DOHH2 (cell line): ENCODE measurements at regions not wholly inside any gene's neighbourhood (a gene's known extent, or its start where the extent isn't known, plus 50 kb on each side); places are given as distances from the start of the nearest gene placed in this dataset.

Experiments used
- H3F3A ChIP-seq: fragments of 200-600 bp; sonication (generic), shearing (Covaris generic); 2 replicates; pipeline ENCODE4 v1.6.0; 2016; ENCODE audit warnings: antibody characterized with exemption, mild to moderate bottlenecking; ENCODE audit not compliant: control insufficient read depth, insufficient read depth
- H3K27ac ChIP-seq: fragments of 200-600 bp; sonication (generic); 2 replicates; pipeline ENCODE4 v1.5.1; 2014; ENCODE audit warnings: low read depth, mild to moderate bottlenecking, low read length, moderate library complexity
- H3K27me3 ChIP-seq: fragments of 200-600 bp; sonication (generic); 2 replicates; pipeline ENCODE4 v1.6.1; 2014; ENCODE audit warnings: mild to moderate bottlenecking, low read length, mixed read lengths; ENCODE audit not compliant: control insufficient read depth
- H3K36me3 ChIP-seq: fragments of 200-600 bp; sonication (generic); 2 replicates; pipeline ENCODE4 v1.6.1; 2014; ENCODE audit warnings: mild to moderate bottlenecking, low read length, moderate library complexity, mixed read lengths; ENCODE audit not compliant: control insufficient read depth
- H3K4me1 ChIP-seq: fragments of 200-600 bp; sonication (generic); 2 replicates; pipeline ENCODE4 v1.6.1; 2014; ENCODE audit warnings: mild to moderate bottlenecking, low read length, mixed read lengths; ENCODE audit not compliant: control insufficient read depth
- H3K4me2 ChIP-seq: fragments of 200-600 bp; sonication (generic); 2 replicates; pipeline ENCODE4 v1.6.0; 2014; ENCODE audit warnings: mild to moderate bottlenecking, low read length, moderate library complexity
- H3K4me3 ChIP-seq: fragments of 200-600 bp; sonication (generic); 2 replicates; pipeline ENCODE4 v1.5.1; 2014; ENCODE audit warnings: mild to moderate bottlenecking, low read length, mixed read lengths
- H3K79me2 ChIP-seq: fragments of 200-600 bp; sonication (generic); 2 replicates; pipeline ENCODE4 v1.6.1; 2014; ENCODE audit warnings: mild to moderate bottlenecking, low read length, mixed read lengths; ENCODE audit not compliant: control insufficient read depth
- H3K9me2 ChIP-seq: fragments of 200-600 bp; sonication (generic); replicated peaks from 2 replicates; pipeline ENCODE4 v1.6.1; 2014; ENCODE audit warnings: mild to moderate bottlenecking, low read length, mixed read lengths; ENCODE audit not compliant: control insufficient read depth
- H3K9me3 ChIP-seq: fragments of 200-600 bp; sonication (generic); 2 replicates; pipeline ENCODE4 v1.6.1; 2014; ENCODE audit warnings: antibody characterized with exemption, low read length, mixed read lengths; ENCODE audit not compliant: control insufficient read depth, insufficient read depth
- H4K20me1 ChIP-seq: fragments of 200-600 bp; sonication (generic); 2 replicates; pipeline ENCODE4 v1.6.0; 2014; ENCODE audit warnings: low read depth, mild to moderate bottlenecking, antibody characterized with exemption, low read length, moderate library complexity; ENCODE audit not compliant: control insufficient read depth, insufficient read depth
- EZH2phosphoT487 ChIP-seq: fragments of 200-600 bp; sonication (generic); IDR thresholded peaks from 2 replicates; pipeline ENCODE4 v1.6.1; 2017; ENCODE audit warnings: borderline replicate concordance, mild to moderate bottlenecking, antibody characterized with exemption, low read length, moderate library complexity, mixed read lengths
- TF ChIP-seq, protein P1 (sequence below): fragments of 200-600 bp; sonication (generic); IDR thresholded peaks from one replicate; pipeline ENCODE4 v1.5.1; 2014; ENCODE audit warnings: antibody characterized with exemption, mild to moderate bottlenecking, low read depth, low read length; ENCODE audit not compliant: poor library complexity, severe bottlenecking

DNA sequence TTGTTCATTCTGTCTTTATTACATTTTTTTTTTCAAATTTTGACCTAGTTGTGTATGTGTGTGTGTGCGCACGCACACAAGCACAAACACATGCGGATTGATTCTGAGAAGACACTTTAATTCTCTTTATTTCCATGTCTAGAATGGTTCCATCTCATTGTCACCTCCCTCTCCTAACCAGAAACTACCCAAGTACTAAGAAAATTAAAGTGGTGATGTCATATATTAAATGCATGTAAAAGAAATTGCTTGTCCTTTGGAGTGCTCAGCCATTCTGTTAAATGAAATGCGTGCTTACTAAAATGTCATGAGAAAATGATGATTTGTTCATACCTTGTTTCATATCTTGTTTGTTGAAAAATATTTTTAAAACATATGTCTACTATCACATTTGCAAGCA lies 1297.0 kb upstream of the TENM3 start:
- no peaks in the 10 kb centered on the region for H4K20me1 ChIP-seq
- no peak overlapping the region for H3K27ac ChIP-seq
- H3K36me3 ChIP-seq, result no peaks in the 10 kb centered on the region
- H3K9me2 ChIP-seq, result no peaks in the 10 kb centered on the region
- no peaks in the 10 kb centered on the region for H3K79me2 ChIP-seq
- no peaks in the 10 kb centered on the region for H3K9me3 ChIP-seq
- no peaks in the 10 kb centered on the region for H3K4me1 ChIP-seq
- H3K4me2 ChIP-seq, result no peak overlapping the region
- no peak overlapping the region for H3K4me3 ChIP-seq
- no peaks in the 10 kb centered on the region for H3F3A ChIP-seq
- no peak for TF ChIP-seq EZH2phosphoT487
- TF ChIP-seq, protein P1, sequence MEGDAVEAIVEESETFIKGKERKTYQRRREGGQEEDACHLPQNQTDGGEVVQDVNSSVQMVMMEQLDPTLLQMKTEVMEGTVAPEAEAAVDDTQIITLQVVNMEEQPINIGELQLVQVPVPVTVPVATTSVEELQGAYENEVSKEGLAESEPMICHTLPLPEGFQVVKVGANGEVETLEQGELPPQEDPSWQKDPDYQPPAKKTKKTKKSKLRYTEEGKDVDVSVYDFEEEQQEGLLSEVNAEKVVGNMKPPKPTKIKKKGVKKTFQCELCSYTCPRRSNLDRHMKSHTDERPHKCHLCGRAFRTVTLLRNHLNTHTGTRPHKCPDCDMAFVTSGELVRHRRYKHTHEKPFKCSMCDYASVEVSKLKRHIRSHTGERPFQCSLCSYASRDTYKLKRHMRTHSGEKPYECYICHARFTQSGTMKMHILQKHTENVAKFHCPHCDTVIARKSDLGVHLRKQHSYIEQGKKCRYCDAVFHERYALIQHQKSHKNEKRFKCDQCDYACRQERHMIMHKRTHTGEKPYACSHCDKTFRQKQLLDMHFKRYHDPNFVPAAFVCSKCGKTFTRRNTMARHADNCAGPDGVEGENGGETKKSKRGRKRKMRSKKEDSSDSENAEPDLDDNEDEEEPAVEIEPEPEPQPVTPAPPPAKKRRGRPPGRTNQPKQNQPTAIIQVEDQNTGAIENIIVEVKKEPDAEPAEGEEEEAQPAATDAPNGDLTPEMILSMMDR, result no peak
- H3K27me3 ChIP-seq, result no peaks in the 10 kb centered on the region

DNA sequence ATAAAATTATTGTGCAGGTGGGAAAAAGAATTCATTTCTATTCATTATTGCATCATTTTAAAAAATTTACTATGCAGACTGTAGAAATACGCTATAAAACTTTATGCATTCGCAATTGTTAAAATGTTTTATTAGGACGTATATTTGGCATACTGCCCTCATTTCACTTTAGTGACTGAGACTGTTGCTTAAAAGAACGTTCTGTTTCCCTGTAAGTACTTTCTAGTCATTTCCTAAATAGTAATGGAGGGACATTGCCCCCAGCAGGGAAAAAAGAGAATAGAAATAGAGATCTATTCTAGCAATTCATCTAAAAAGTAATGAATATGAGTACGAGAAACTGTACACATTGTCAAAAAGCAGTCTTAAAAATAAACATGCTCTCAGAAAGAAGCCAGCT lies 1295.8 kb upstream of the TENM3 start:
- Histone ChIP-seq H3K9me2 (no peaks in the 10 kb centered on the region), H3K36me3 (no peaks in the 10 kb centered on the region), H3K4me2 (no peak overlapping the region), H3K27ac (no peak overlapping the region), H3K79me2 (no peaks in the 10 kb centered on the region), H3F3A (no peaks in the 10 kb centered on the region), H3K27me3 (no peaks in the 10 kb centered on the region), H3K9me3 (no peaks in the 10 kb centered on the region), H4K20me1 (no peaks in the 10 kb centered on the region), H3K4me1 (no peaks in the 10 kb centered on the region), H3K4me3 (no peak overlapping the region)
- no peak for TF ChIP-seq EZH2phosphoT487
- TF ChIP-seq, protein P1, result no peak

DNA sequence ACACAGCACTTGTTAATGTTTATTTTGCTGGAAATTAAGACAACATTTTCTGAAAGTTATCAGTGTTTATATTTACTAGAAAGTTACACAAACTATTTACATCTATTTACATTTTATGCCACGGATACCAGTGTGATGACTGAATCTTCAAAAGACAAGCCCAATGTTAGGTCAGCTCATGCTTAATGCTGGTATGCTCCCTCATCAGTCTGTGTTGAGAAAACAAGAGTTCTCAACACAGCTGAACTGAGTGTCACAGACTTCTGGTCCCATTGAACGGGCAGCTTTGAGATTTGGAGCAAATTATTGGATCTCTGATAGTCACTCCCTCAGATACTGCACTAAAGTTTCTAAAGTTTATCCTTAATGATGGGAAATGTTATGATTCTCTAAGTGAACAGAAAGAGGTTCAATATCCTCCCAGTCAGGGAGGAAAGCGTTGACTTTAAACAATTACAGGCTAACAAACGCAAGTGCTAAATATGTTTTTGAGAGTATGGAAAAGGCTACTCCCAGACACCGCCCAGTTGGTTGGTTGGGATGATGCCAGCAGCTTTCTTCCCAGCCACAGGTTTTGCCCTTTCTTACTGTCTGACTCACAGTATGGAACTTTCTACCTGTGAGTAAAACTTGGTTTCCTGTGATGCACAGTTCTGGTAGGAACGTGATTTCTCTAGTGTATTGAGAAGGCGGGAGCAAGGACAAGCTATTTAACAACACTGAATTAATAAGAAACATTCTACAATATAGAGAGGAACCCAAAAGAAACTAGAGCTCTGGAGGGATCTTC lies 1293.6 kb upstream of the TENM3 start:
- H3K9me2 ChIP-seq, result no peaks in the 10 kb centered on the region

More for the DNA sequence above, 1293.6 kb upstream of the TENM3 start:
- Histone ChIP-seq H3F3A (no peaks in the 10 kb centered on the region), H3K4me3 (no peak overlapping the region), H3K9me3 (no peaks in the 10 kb centered on the region), H3K4me1 (no peaks in the 10 kb centered on the region), H3K4me2 (no peak overlapping the region), H3K27me3 (no peaks in the 10 kb centered on the region), H3K27ac (no peak overlapping the region), H3K79me2 (no peaks in the 10 kb centered on the region), H3K36me3 (no peaks in the 10 kb centered on the region), H4K20me1 (no peaks in the 10 kb centered on the region)
- no peak for TF ChIP-seq EZH2phosphoT487
- TF ChIP-seq, protein P1, result no peak
